Uterus (tissue), 3 donors: ENCODE measurements at regions not wholly inside any gene's neighbourhood (a gene's known extent, or its start where the extent isn't known, plus 50 kb on each side); places are given as distances from the start of the nearest gene placed in this dataset.

Experiments
- DNase-seq, 2 donors: peaks; one replicate each; pipeline ENCODE4 v3.0.0-alpha.2; 2019 to 2020
- H3K27ac ChIP-seq, 2 donors: fragments of 200-600 bp; sonication (generic); 1 replicate in 1 of 2; 2 replicates in 1 of 2; pipeline ENCODE4 v1.5.1; 2016 to 2018
- H3K27me3 ChIP-seq, 2 donors: fragments of 200-600 bp; sonication (generic); one replicate each; pipeline ENCODE4 v1.5.1; 2018 to 2019; ENCODE audit warnings: control low read depth in 1 of 2
- H3K36me3 ChIP-seq, 2 donors: fragments of 200-600 bp; sonication (generic); one replicate each; pipeline ENCODE4 v1.5.1; 2019; ENCODE audit warnings: control low read depth in 1 of 2
- H3K4me1 ChIP-seq, 2 donors: fragments of 200-600 bp; sonication (generic); one replicate each; pipeline ENCODE4 v1.5.1; 2018 to 2019; ENCODE audit warnings: control low read depth in 1 of 2
- H3K4me3 ChIP-seq, 2 donors: fragments of 200-600 bp; sonication (generic); 1 replicate in 1 of 2; 2 replicates in 1 of 2; pipeline ENCODE4 v1.5.1; 2018 to 2019; ENCODE audit warnings: mild to moderate bottlenecking in 1 of 2
- H3K9me3 ChIP-seq, 2 donors: fragments of 200-600 bp; sonication (generic); one replicate each; pipeline ENCODE4 v1.5.1; 2019; ENCODE audit warnings: control low read depth in 1 of 2
- CTCF ChIP-seq, 4 experiments: fragments of 200-600 bp in 2 of 4; fragments of 450-650 bp in 2 of 4; sonication (generic) in 2 of 4; IDR thresholded peaks; one replicate each; pipeline ENCODE4 v1.5.1; 2016 to 2019; ENCODE audit warnings: antibody characterized with exemption in 4 of 4, mild to moderate bottlenecking in 2 of 4, moderate library complexity in 1 of 4
- POLR2A ChIP-seq, 2 donors: fragments of 450-650 bp; IDR thresholded peaks; one replicate each; pipeline ENCODE4 v1.6.1; 2016; ENCODE audit warnings: antibody characterized with exemption in 2 of 2, mild to moderate bottlenecking in 1 of 2, moderate library complexity in 1 of 2
- intact Hi-C: fragments of 100-400 bp; cut with DNase I; formaldehyde crosslinking; loops from one replicate; pipeline ENCODE4 v1.15.1; 2023; ENCODE audit warnings: low total_unique reads
- donor health status: DM: yes; HTN: yes; CAD: no.

- Histone ChIP-seq H3K27ac (no peak overlapping the region), H3K36me3 (no peaks in the 10 kb centered on the region), H3K4me1 (no peaks in the 10 kb centered on the region), H3K27me3 (no peaks in the 10 kb centered on the region), H3K9me3 (no peaks in the 10 kb centered on the region), H3K4me3 (no peak overlapping the region)
- intact Hi-C loops: no loop called here
- no peak for DNase-seq
- no peak for TF ChIP-seq POLR2A (IDR thresholded peaks at IDR 0.05)
- TF ChIP-seq CTCF (IDR thresholded peaks at IDR 0.05): no peak
These were observed 679.3 kb upstream of the MAP3K7 start for GRCh38 chr6:91266156-91266555.

- no peaks in the 10 kb centered on the region for H3K9me3 ChIP-seq
- H3K4me1 ChIP-seq: no peaks in the 10 kb centered on the region
- intact Hi-C loops: no loop called here
- TF ChIP-seq CTCF (IDR thresholded peaks at IDR 0.05): no peak
- no peak for TF ChIP-seq POLR2A (IDR thresholded peaks at IDR 0.05)
- no peak overlapping the region for H3K4me3 ChIP-seq
- H3K36me3 ChIP-seq: no peaks in the 10 kb centered on the region
- DNase-seq: no peak
- no peaks in the 10 kb centered on the region for H3K27me3 ChIP-seq
- no peak overlapping the region for H3K27ac ChIP-seq
These were observed 656.6 kb upstream of the MAP3K7 start for GRCh38 chr6:91243436-91243835.

- H3K9me3 ChIP-seq: no peaks in the 10 kb centered on the region
- no peak for DNase-seq
- TF ChIP-seq POLR2A (IDR thresholded peaks at IDR 0.05) (no peak), CTCF (IDR thresholded peaks at IDR 0.05) (no peak)
- H3K4me1 ChIP-seq: no peaks in the 10 kb centered on the region
- no peak overlapping the region for H3K4me3 ChIP-seq
- no peaks in the 10 kb centered on the region for H3K36me3 ChIP-seq
- H3K27ac ChIP-seq: no peak overlapping the region
- H3K27me3 ChIP-seq: no peaks in the 10 kb centered on the region
- intact Hi-C loops: no loop called here
These were observed 655.7 kb upstream of the MAP3K7 start for GRCh38 chr6:91242614-91242949.

- no peaks in the 10 kb centered on the region for H3K36me3 ChIP-seq
- no peak overlapping the region for H3K4me3 ChIP-seq
- no peaks in the 10 kb centered on the region for H3K4me1 ChIP-seq
- DNase-seq: no peak
- intact Hi-C loops: no loop called here
- no peak overlapping the region for H3K27ac ChIP-seq
- no peaks in the 10 kb centered on the region for H3K9me3 ChIP-seq
- no peaks in the 10 kb centered on the region for H3K27me3 ChIP-seq
- TF ChIP-seq CTCF (IDR thresholded peaks at IDR 0.05): no peak
- no peak for TF ChIP-seq POLR2A (IDR thresholded peaks at IDR 0.05)
These were observed 655.2 kb upstream of the MAP3K7 start for GRCh38 chr6:91241946-91242613.

- Histone ChIP-seq H3K27ac (no peak overlapping the region), H3K4me1 (no peaks in the 10 kb centered on the region), H3K9me3 (no peaks in the 10 kb centered on the region), H3K27me3 (no peaks in the 10 kb centered on the region), H3K4me3 (no peak overlapping the region), H3K36me3 (no peaks in the 10 kb centered on the region)
- no peak for DNase-seq
- TF ChIP-seq POLR2A (IDR thresholded peaks at IDR 0.05): no peak
- TF ChIP-seq CTCF (IDR thresholded peaks at IDR 0.05): no peak
- intact Hi-C loops: no loop called here
These were observed 654.2 kb upstream of the MAP3K7 start for GRCh38 chr6:91240878-91241603.
